HG03439 (cell line): ENCODE measurements at regions not wholly inside any gene's neighbourhood (a gene's known extent, or its start where the extent isn't known, plus 50 kb on each side); places are given as distances from the start of the nearest gene placed in this dataset.

Experiments used
- ATAC-seq: cut with Tn5 transposase; IDR thresholded peaks from one replicate; pipeline ENCODE4 v1.9.1; 2021; ENCODE audit warnings: mild to moderate bottlenecking, moderate library complexity; ENCODE audit not compliant: unreplicated experiment

DNA sequence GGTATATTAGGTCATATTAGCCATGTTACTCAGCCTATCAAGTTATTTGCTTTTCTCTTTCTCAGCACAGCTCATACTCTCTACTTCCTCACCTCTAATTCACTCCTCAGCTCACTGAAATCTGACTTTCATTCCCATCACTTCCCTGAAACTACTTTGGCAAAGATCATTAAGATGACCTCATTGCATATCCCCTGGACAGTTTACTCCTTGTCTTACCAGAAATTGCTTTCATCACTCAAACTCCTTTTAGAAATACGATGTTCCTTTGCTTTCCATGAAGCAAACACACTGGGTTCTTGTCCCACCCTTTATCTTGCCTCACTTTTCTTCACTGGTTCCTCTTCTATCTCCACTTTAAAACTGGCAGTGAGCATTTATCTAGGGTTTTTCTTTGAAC, 354.4 kb downstream of the TUSC7 start:
- ATAC-seq = no peak

DNA sequence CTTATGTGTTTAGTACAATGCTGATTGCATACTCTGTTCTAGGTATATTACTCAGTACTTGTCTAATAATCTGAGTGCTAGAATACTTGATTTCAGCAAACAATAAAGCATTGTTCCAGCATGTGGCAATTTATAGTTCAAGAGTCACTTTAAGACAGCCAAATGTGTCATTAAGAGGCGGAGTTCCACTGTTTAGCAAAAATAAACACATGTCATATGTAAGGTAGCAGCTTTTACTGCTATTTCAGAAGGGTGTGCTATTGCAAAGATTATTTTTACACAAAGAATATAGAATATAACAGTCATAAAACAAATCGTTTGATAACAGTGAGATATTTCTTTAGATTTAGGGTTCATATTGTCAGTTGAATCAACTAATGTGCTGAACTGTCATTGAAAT, 358.7 kb downstream of the TUSC7 start:
- ATAC-seq = no peak

GRCh38 chr3:117074826-117075225, 365.2 kb downstream of the TUSC7 start:
- no peak for ATAC-seq

GRCh38 chr3:117079997-117080396, 370.4 kb downstream of the TUSC7 start:
- ATAC-seq = no peak

DNA sequence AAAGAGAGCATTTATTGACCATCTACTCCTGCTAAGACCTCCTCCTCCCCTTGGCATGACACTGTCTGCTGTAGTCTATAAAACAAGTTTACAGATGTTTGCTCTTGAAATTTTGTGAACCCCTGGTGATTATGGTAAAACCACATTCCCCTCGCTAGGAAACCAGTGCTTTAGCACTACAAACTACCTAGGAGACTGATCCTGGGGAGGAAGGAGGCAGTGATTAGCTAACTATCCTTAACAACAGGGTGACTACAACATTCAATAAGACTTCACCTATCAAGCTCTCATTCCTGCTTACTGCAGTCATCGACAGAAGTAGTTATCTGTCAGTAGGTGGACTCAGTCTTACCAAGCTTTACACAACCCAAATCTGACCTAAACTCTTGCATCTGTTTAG, 371.3 kb downstream of the TUSC7 start:
- no peak for ATAC-seq

DNA sequence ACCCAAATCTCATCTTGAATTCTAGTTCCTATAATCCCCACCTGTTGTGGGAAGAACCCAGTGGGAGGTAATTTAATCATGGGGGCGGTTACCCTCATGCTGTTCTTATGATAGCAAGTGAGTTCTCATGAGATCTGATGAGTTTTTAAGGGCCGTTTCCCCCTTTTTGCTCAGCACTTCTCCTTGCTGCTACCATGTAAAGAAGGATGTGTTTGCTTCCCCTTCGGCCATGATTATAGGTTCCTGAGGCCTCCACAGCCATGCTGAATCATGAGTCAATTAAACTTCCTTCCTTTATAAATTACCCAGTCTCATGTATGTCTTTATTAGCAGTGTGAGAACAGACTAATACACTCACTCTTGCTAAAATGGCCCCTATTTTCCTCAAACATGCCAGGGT, 374.7 kb downstream of the TUSC7 start:
- ATAC-seq = no peak

DNA sequence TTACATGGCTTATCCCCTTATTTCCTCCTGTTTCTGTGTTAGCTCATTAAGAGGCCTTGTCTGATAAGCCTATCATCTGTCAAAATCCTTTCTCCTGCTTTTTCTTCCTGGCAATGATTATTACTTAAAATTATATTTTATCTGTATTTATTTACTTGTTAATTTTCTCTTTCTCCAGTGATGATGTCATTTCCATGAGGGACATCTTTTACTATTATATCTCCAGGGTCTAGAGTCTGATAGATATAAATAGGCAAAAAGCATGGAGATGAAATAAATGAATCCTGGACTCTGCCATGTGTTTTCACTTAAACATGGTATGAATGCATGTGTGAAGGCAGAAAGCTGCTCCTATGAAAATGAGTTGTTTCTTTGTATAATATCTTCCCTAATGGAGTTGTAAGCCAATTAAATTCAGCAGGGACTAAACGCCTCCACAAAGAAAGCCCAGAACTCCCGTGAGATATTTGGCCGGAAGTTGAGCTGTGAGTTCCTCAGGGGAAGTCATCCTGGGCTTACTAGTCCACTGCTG, 375.2 kb downstream of the TUSC7 start:
- ATAC-seq = no peak

GRCh38 chr3:117091676-117092075, 382.1 kb downstream of the TUSC7 start:
- no peak for ATAC-seq

DNA sequence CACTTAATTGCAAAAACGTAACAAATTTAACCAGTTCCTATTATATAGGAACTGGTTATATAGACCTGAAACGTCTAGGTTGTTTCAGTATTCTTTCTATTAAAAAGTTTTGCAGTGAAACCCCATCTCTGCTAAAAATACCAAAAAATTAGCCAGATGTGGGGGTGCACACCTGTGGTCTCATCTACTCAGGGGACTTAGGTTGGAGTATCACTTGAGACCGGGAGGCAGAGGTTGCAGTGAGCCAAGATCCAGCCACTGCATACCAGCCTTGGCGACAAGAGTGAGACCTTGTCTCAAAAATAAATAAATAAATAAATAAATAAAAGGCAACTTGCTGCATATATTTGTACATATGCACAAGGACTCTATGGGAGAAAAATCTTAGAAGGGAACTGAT, 387.0 kb downstream of the TUSC7 start:
- no peak for ATAC-seq

DNA sequence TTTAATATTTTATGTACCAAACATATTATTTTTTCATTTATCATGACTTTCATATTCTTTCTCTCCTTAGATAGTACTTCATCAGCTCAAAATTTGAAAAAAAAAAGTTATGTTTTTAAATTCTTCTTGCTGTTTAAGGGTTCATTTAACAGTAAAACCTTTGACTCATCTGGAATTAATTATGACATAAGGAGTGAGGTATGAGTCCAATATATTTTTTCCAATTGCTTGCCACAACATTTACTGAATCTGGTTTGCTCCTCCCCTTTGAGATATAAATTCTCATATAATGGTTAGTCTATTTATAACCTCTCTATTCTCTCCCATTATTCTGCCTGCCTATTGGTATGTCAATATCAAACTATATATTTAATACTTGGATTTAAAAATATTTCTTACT, 387.8 kb downstream of the TUSC7 start:
- no peak for ATAC-seq

- ATAC-seq = no peak
Measured at GRCh38 chr3:117101697-117102096, 392.1 kb downstream of the TUSC7 start.

- no peak for ATAC-seq
Measured at GRCh38 chr3:117102426-117102825, 392.8 kb downstream of the TUSC7 start.

DNA sequence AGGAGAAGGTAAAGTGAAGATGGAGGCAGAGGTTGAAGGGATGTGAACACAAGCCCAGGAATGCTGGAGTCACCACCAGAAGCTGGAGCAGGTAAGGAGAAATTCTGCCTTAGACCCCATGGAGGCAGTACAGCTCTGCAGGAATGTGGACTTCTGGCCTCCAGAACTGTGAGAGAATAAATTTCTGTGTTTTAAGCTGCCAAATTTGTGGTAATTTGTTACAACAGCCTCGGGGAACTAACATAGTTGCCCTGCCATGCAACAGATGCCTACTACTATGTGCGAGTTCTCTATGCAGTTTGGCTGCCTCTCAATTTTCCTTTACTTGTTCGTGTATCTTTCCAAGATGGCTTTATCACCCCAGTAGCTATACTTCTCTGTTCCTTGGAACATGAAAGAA, 394.1 kb downstream of the TUSC7 start:
- no peak for ATAC-seq

- ATAC-seq = no peak
Measured at GRCh38 chr3:117104381-117104780, 394.8 kb downstream of the TUSC7 start.

- ATAC-seq = no peak
Measured at GRCh38 chr3:117104792-117105191, 395.2 kb downstream of the TUSC7 start.

- ATAC-seq = no peak
Measured at GRCh38 chr3:117105686-117106085, 396.1 kb downstream of the TUSC7 start.

DNA sequence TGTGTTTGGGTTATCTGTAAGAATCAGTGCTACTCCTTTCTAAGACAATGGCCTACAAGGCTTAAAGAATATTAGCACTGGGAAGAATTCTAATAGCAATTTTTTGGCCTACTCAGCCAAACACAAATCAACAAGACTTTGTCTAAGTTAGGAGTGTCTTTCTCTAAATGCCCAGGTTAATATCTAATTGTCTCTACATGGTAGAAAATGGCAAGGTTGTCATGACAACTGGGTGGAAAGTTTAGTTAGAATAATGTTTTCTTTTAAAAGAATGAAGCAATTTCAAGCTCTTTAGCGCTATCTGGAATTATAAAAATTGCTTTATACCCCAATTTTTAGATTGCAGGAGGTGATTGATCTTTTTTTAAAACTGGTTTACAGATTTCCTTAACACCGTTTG, 396.8 kb downstream of the TUSC7 start:
- ATAC-seq = no peak

- ATAC-seq = no peak
Measured at GRCh38 chr3:117107946-117108345, 398.4 kb downstream of the TUSC7 start.

DNA sequence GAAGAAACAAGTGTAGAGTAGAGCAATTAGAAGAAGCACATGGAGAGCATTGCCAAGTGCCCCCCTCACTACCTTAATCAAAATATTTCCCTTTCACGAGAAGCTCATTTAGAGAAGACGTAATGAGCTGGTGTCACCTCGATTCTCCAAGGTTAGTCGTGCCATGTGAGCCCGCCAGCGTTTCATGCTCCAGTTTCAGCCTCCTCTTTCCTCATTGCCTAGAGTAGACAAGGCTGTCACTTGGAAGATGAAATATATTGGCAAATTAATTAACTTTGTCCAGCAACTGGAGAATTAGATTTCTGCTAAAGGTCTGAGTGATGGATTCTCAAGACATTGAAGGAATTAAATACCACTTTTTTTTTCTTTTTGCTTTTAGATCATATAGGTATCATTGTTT, 399.6 kb downstream of the TUSC7 start:
- no peak for ATAC-seq

GRCh38 chr3:117114517-117115265, 405.1 kb downstream of the TUSC7 start:
- no peak for ATAC-seq

DNA sequence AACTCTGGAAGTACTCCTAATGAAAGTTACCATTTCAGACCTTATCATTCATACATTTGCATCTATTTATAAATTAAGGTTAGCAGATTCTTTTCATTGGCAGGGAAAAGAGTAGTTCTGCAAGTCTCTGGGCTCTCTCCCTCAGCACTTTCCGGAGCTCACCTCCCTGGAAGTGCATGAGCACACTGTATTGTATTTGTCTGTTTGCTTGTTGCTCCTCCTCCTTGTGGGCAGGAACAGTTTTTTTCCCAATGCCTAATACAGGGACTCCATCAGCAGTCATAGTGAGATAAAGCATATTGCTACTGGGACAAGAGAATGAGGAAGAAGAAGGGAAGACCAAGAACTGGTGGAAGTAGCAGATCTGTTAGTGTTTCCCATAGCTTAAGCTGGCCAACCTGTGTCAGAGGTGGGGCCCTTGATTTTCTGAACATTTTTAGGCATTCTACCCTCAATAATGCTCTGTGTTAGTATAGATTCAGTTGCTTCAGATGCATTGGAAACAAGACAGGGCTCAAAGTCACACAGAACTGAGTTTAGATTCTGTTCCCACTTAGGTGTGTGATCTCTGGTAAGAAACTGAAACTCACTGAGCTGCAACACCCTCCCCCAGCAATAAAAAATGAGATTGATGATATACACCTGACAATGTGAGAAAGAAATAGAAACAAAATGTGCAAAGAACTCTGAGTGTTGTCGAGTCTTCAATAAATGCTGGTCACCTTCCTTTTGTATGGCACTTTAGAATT, 407.8 kb downstream of the TUSC7 start:
- no peak for ATAC-seq

GRCh38 chr3:117118604-117119003, 409.0 kb downstream of the TUSC7 start:
- no peak for ATAC-seq
